ENCODE measurements at regions not wholly inside any gene's neighbourhood (a gene's known extent, or its start where the extent isn't known, plus 50 kb on each side); places are given as distances from the start of the nearest gene placed in this dataset.

DNA sequence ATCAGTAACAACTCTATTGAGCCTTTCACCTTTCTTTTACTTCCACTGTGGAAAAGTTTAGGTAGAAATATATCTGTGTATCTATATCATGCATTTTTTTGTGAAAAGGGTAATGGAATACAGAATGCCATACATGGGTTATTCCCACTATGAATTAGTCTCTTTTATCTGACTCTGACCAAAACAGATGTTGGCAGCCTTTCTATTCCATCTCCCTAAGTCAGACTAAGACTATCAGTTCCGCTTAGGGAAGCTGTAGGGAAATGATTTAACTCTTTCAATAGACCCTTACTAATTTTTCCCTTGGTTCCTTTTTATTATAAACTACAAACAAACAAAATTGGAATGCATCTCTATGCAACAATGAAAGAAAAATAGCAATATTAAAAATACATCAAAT lies 92.3 kb upstream of the LEF1 start:
- Mint-ChIP-seq H3K4me3 (no peak overlapping the region), H3K9me3 (ENCODE audit: insufficient read depth) (peaks cover 5% of the 10 kb centered on the region), H3K27me3 (ENCODE audit: low read depth) (peaks cover 1% of the 10 kb centered on the region), H3K36me3 (ENCODE audit: low read depth) (no peaks in the 10 kb centered on the region), H3K27ac (no peak overlapping the region), H3K4me1 (ENCODE audit: low read depth) (no peaks in the 10 kb centered on the region)
- ATAC-seq, result no peak
- CTCF ChIA-PET, result interaction anchor here (0.8 kb wide), 1 partner anchor 9 kb away, joined by 3 read pairs; no protein-coding TSS in a partner anchor
- no peak for DNase-seq
- POLR2A ChIA-PET, result interaction anchor here (0.6 kb wide), 1 partner anchor 10 kb away, joined by 3 read pairs; no protein-coding TSS in a partner anchor

DNA sequence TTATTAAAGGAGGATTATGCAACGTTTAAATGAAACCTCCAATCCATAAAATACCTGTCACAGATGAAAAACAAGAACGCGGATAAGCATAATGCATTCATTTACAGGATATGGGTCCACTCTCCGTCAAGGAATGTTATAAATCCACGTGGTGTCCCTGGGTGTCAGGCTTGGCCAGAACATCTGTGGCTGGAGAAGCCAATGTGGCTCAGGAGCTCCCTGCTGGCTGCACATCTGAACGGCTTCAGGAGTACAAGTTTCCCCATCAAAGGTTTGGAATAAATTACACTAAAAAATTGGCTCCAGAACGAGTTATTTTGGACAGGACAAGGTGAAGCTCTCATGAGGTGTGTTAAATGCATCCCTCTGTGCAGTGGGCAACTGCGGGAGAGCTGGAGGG lies 87.8 kb upstream of the LEF1 start:
- POLR2A ChIA-PET, result no interaction called here
- H3K27me3 Mint-ChIP-seq (ENCODE audit: low read depth), result peaks cover 1% of the 10 kb centered on the region
- H3K4me3 Mint-ChIP-seq, result no peak overlapping the region
- no peak for DNase-seq
- ATAC-seq, result no peak
- H3K27ac Mint-ChIP-seq, result no peak overlapping the region
- no peaks in the 10 kb centered on the region for H3K36me3 Mint-ChIP-seq (ENCODE audit: low read depth)
- CTCF ChIA-PET, result interaction anchor here (1.3 kb wide), 1 partner anchor 16 kb away, joined by 3 read pairs; no protein-coding TSS in a partner anchor
- H3K4me1 Mint-ChIP-seq (ENCODE audit: low read depth), result no peaks in the 10 kb centered on the region
- H3K9me3 Mint-ChIP-seq (ENCODE audit: insufficient read depth), result peaks cover 5% of the 10 kb centered on the region

- ChIA-PET POLR2A (interaction anchor here (0.6 kb wide), 1 partner anchor 47 kb away, joined by 3 read pairs; no protein-coding TSS in a partner anchor), CTCF (interaction anchor here (0.5 kb wide), 1 partner anchor 317 kb away, joined by 3 read pairs; no protein-coding TSS in a partner anchor)
- Mint-ChIP-seq H3K9me3 (ENCODE audit: insufficient read depth) (no peaks in the 10 kb centered on the region), H3K4me3 (no peak overlapping the region), H3K27me3 (ENCODE audit: low read depth) (peaks cover 1% of the 10 kb centered on the region), H3K4me1 (ENCODE audit: low read depth) (no peaks in the 10 kb centered on the region), H3K36me3 (ENCODE audit: low read depth) (no peaks in the 10 kb centered on the region), H3K27ac (no peak overlapping the region)
- ATAC-seq (no peak), DNase-seq (no peak)
Observed at GRCh38 chr4:108255203-108255747, 86.5 kb upstream of the LEF1 start.

DNA sequence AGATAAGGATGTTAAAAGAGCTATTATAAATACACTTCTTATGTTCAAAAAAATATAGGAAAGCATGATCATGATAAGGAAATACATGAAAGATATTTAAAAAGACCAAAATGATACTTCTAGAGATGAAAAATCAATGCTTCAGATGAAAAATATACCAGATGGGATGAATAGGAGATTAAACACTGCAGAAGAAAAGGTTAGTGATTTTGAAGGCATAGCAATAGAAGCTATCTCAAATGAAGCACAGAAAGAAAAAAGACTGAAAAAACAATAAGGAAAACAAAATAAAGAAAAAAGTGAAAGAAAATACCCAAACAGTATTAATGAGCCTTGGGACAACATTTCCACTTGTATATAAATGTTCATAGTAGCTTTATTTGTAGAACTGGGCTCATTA lies 80.7 kb upstream of the LEF1 start:
- H3K27me3 Mint-ChIP-seq (ENCODE audit: low read depth), result no peaks in the 10 kb centered on the region
- H3K9me3 Mint-ChIP-seq (ENCODE audit: insufficient read depth), result no peaks in the 10 kb centered on the region
- peaks cover 8% of the 10 kb centered on the region for H3K4me1 Mint-ChIP-seq (ENCODE audit: low read depth)
- no peak overlapping the region for H3K4me3 Mint-ChIP-seq
- DNase-seq, result no peak
- POLR2A ChIA-PET, result no interaction called here
- H3K27ac Mint-ChIP-seq, result no peak overlapping the region
- CTCF ChIA-PET, result interaction anchor here (0.8 kb wide), 1 partner anchor 72 kb away, joined by 3 read pairs; no protein-coding TSS in a partner anchor
- H3K36me3 Mint-ChIP-seq (ENCODE audit: low read depth), result no peaks in the 10 kb centered on the region
- no peak for ATAC-seq

- H3K27ac Mint-ChIP-seq, result no peak overlapping the region
- H3K4me3 Mint-ChIP-seq, result no peak overlapping the region
- no peaks in the 10 kb centered on the region for H3K36me3 Mint-ChIP-seq (ENCODE audit: low read depth)
- POLR2A ChIA-PET, result no interaction called here
- CTCF ChIA-PET, result interaction anchor here (1.1 kb wide), 1 partner anchor 30 kb away, joined by 3 read pairs; no protein-coding TSS in a partner anchor
- DNase-seq, result no peak
- no peaks in the 10 kb centered on the region for H3K9me3 Mint-ChIP-seq (ENCODE audit: insufficient read depth)
- peaks cover 8% of the 10 kb centered on the region for H3K4me1 Mint-ChIP-seq (ENCODE audit: low read depth)
- ATAC-seq, result no peak
- no peaks in the 10 kb centered on the region for H3K27me3 Mint-ChIP-seq (ENCODE audit: low read depth)
Observed at GRCh38 chr4:108247387-108248049, 78.8 kb upstream of the LEF1 start.

DNA sequence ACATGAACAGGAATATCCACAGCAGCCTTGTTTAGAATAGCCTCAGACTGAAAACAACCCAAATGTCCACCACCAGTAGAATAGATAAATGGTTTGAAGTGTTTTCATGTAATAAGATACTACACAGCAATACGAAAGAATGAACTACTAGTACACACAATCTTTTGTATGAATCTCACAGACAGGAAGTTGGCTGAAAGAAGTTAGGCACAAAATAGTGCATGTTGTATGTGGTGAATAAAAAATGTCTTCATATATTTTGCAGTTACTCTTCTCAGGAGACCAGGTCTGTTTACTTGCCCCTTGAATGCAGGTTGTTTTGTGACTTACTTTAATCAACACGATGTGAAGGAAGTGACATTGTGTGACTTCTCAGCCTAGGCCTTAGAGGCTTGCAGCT lies 75.9 kb upstream of the LEF1 start:
- ATAC-seq, result no peak
- no peaks in the 10 kb centered on the region for H3K36me3 Mint-ChIP-seq (ENCODE audit: low read depth)
- H3K9me3 Mint-ChIP-seq (ENCODE audit: insufficient read depth), result peaks cover 3% of the 10 kb centered on the region
- DNase-seq, result no peak
- no peaks in the 10 kb centered on the region for H3K27me3 Mint-ChIP-seq (ENCODE audit: low read depth)
- ChIA-PET POLR2A (no interaction called here), CTCF (no interaction called here)
- H3K4me3 Mint-ChIP-seq, result no peak overlapping the region
- peaks cover 8% of the 10 kb centered on the region for H3K4me1 Mint-ChIP-seq (ENCODE audit: low read depth)
- no peak overlapping the region for H3K27ac Mint-ChIP-seq

- Mint-ChIP-seq H3K4me1 (ENCODE audit: low read depth) (peaks cover 8% of the 10 kb centered on the region), H3K27ac (no peak overlapping the region), H3K4me3 (no peak overlapping the region), H3K27me3 (ENCODE audit: low read depth) (no peaks in the 10 kb centered on the region), H3K9me3 (ENCODE audit: insufficient read depth) (peaks cover 4% of the 10 kb centered on the region), H3K36me3 (ENCODE audit: low read depth) (no peaks in the 10 kb centered on the region)
- CTCF ChIA-PET, result no interaction called here
- DNase-seq (no peak), ATAC-seq (no peak)
- POLR2A ChIA-PET, result no interaction called here
Observed at GRCh38 chr4:108240366-108240765, 71.6 kb upstream of the LEF1 start.

DNA sequence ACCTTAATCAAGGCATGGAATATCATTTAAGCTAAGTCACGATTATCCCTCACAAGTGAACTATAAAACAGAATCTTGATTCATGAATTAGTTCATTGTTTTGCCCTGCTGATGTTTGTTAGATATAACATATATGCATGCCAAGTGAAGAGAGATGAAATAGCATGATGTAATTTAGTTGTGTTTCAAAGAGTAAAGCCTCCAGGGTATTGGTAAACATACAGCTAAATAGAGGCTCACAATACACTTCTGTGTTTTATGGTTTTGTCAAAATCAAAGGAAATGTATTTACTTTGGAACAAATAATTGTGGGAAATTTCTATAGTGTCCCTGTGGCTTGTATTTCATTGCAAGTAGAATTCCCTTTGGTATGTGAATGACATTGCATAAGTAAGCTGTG lies 69.0 kb upstream of the LEF1 start:
- ATAC-seq (no peak), DNase-seq (no peak)
- Mint-ChIP-seq H3K4me1 (ENCODE audit: low read depth) (no peaks in the 10 kb centered on the region), H3K27ac (no peak overlapping the region), H3K9me3 (ENCODE audit: insufficient read depth) (peaks cover 4% of the 10 kb centered on the region), H3K4me3 (no peak overlapping the region), H3K27me3 (ENCODE audit: low read depth) (no peaks in the 10 kb centered on the region), H3K36me3 (ENCODE audit: low read depth) (no peaks in the 10 kb centered on the region)
- ChIA-PET POLR2A (no interaction called here), CTCF (no interaction called here)

DNA sequence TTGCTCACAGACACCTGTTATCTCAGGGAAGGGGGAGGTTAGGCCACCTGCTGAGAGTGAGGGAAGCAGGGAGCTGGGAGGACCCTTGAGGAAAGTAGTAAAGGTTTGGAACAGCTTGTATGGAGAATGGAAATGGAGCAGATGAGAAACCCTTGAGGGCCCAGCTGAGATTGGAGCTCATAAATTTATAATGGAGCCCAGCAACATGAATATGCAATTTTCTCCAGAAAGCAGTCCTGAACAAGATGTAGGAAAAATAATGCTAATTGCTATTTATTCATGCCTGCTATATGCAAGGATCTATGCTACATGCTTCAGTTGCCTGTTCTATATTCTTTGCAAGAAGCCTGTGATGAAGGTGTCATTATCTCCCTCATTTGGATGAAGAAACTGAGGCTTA lies 67.5 kb upstream of the LEF1 start:
- peaks cover 3% of the 10 kb centered on the region for H3K36me3 Mint-ChIP-seq (ENCODE audit: low read depth)
- DNase-seq (no peak), ATAC-seq (no peak)
- no peak overlapping the region for H3K27ac Mint-ChIP-seq
- no peaks in the 10 kb centered on the region for H3K4me1 Mint-ChIP-seq (ENCODE audit: low read depth)
- no peak overlapping the region for H3K4me3 Mint-ChIP-seq
- peaks cover 4% of the 10 kb centered on the region for H3K9me3 Mint-ChIP-seq (ENCODE audit: insufficient read depth)
- POLR2A ChIA-PET, result no interaction called here
- no peaks in the 10 kb centered on the region for H3K27me3 Mint-ChIP-seq (ENCODE audit: low read depth)
- CTCF ChIA-PET, result no interaction called here

DNA sequence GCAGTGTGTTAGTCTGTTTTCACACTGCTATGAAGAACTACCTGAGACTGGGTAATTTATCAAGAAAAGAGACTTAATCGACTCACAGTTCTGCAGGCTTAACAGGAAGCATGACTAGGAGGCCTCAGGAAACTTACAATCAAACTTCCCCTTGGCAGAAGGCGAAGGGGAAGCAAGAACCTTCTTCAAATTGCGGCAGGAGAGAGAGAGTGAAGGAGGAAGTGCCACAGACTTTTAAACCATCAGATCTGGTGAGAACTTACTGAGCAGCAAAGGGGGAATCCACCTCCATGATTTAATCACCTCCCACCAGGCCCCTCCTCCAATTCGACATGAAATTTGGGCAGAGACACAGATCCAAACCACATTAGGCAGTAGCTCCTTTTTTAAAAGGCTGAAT lies 59.2 kb upstream of the LEF1 start:
- DNase-seq, result no peak
- H3K9me3 Mint-ChIP-seq (ENCODE audit: insufficient read depth), result peaks cover 10% of the 10 kb centered on the region
- H3K27ac Mint-ChIP-seq, result no peak overlapping the region
- H3K4me1 Mint-ChIP-seq (ENCODE audit: low read depth), result peaks cover 4% of the 10 kb centered on the region
- no peaks in the 10 kb centered on the region for H3K27me3 Mint-ChIP-seq (ENCODE audit: low read depth)
- CTCF ChIA-PET, result interaction anchor here (0.7 kb wide), 1 partner anchor 34 kb away, joined by 4 read pairs; no protein-coding TSS in a partner anchor
- ATAC-seq, result no peak
- H3K4me3 Mint-ChIP-seq, result no peak overlapping the region
- peaks cover 5% of the 10 kb centered on the region for H3K36me3 Mint-ChIP-seq (ENCODE audit: low read depth)
- POLR2A ChIA-PET, result no interaction called here

DNA sequence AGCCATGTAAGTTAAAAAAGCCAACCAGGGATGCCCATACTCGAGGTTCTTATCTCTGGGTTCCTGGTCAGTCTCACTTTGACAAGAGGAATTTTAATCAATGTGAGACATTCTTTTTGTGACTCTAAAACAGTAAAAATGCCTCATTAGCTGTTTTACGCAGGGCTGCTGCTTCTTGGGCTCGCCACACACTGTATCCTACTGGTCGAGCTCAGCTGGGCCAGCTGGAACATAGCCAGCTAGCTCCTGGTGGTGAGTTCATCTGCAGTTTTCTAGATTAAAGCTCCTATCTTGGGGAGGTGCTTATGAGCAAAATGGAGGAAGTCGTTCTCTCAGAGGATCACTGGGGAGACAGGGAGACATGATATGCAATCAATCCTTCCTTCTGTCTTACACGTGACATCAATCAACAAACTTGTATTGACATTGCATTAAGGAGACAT lies 55.9 kb upstream of the LEF1 start:
- DNase-seq, result no peak
- ChIA-PET CTCF (no interaction called here), POLR2A (no interaction called here)
- Mint-ChIP-seq H3K36me3 (ENCODE audit: low read depth) (peaks cover 3% of the 10 kb centered on the region), H3K27me3 (ENCODE audit: low read depth) (no peaks in the 10 kb centered on the region), H3K4me3 (no peak overlapping the region), H3K9me3 (ENCODE audit: insufficient read depth) (peaks cover 10% of the 10 kb centered on the region), H3K27ac (no peak overlapping the region), H3K4me1 (ENCODE audit: low read depth) (peaks cover 4% of the 10 kb centered on the region)
- ATAC-seq, result no peak

- ChIA-PET POLR2A (no interaction called here), CTCF (no interaction called here)
- Mint-ChIP-seq H3K4me3 (no peak overlapping the region), H3K27ac (no peak overlapping the region), H3K27me3 (ENCODE audit: low read depth) (no peaks in the 10 kb centered on the region), H3K9me3 (ENCODE audit: insufficient read depth) (peaks cover 6% of the 10 kb centered on the region), H3K4me1 (ENCODE audit: low read depth) (peaks cover 4% of the 10 kb centered on the region), H3K36me3 (ENCODE audit: low read depth) (peaks cover 3% of the 10 kb centered on the region)
- DNase-seq (no peak), ATAC-seq (no peak)
Observed at GRCh38 chr4:108223313-108223712, 54.6 kb upstream of the LEF1 start.
